SU-DHL-6 (cell line): ENCODE measurements at regions not wholly inside any gene's neighbourhood (a gene's known extent, or its start where the extent isn't known, plus 50 kb on each side); places are given as distances from the start of the nearest gene placed in this dataset.

Experiments used
- EZH2phosphoT487 ChIP-seq: fragments of 200-600 bp; sonication (generic), shearing (Covaris generic); conservative IDR thresholded peaks from 2 replicates; pipeline ENCODE4 v1.6.1; 2018; ENCODE audit warnings: mild to moderate bottlenecking, antibody characterized with exemption, low read length, moderate library complexity, mixed read lengths
- TF ChIP-seq, protein P1 (sequence below): fragments of 200-600 bp; sonication (generic); IDR thresholded peaks from one replicate; pipeline ENCODE4 v1.5.1; 2017; ENCODE audit warnings: antibody characterized with exemption, mild to moderate bottlenecking, low read length, moderate library complexity; ENCODE audit not compliant: insufficient read depth, poor library complexity, severe bottlenecking

DNA sequence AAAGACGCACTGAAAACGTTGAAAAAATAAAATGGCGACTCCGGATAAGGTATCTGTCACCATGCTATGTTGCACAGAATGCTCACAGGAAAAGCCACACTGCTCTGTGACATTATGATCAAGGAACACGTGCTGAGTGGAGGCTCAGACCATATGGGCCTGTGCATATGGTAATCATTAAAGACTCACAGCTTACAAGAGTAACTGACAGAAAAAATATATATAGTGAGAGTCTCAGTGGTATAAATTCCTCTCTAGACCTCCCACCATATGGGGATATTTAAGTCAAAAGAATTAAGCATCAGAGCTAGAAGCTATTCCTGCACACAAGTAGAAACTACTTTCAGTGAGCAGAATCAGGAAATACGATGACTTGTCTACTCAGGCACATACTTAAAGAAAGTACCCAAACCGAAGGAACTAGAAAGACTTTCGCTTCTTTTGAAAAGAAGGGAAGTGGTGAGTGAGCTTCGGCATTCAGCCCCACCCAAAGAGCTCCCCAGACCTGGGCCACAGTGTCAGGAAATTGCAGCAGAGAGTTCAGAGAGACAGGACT, 65.1 kb upstream of the MPP7 start:
- TF ChIP-seq, protein P1, sequence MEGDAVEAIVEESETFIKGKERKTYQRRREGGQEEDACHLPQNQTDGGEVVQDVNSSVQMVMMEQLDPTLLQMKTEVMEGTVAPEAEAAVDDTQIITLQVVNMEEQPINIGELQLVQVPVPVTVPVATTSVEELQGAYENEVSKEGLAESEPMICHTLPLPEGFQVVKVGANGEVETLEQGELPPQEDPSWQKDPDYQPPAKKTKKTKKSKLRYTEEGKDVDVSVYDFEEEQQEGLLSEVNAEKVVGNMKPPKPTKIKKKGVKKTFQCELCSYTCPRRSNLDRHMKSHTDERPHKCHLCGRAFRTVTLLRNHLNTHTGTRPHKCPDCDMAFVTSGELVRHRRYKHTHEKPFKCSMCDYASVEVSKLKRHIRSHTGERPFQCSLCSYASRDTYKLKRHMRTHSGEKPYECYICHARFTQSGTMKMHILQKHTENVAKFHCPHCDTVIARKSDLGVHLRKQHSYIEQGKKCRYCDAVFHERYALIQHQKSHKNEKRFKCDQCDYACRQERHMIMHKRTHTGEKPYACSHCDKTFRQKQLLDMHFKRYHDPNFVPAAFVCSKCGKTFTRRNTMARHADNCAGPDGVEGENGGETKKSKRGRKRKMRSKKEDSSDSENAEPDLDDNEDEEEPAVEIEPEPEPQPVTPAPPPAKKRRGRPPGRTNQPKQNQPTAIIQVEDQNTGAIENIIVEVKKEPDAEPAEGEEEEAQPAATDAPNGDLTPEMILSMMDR: no peak
- TF ChIP-seq EZH2phosphoT487: no peak
